Choroid plexus epithelial cell (primary cell): ENCODE measurements at regions not wholly inside any gene's neighbourhood (a gene's known extent, or its start where the extent isn't known, plus 50 kb on each side); places are given as distances from the start of the nearest gene placed in this dataset.

ENCODE experiments used
- DNase-seq: peaks from one replicate; pipeline ENCODE4 v3.0.0-alpha.2; 2010; ENCODE audit warnings: low read depth
- H3K4me3 ChIP-seq: 2 replicates; pipeline ENCODE4 v1.5.1; 2011; ENCODE audit warnings: low read depth, mild to moderate bottlenecking, control low read depth, low read length, moderate library complexity
- CTCF ChIP-seq: conservative IDR thresholded peaks from 2 replicates; pipeline ENCODE4 v1.5.1; 2011; ENCODE audit warnings: low read depth, mild to moderate bottlenecking, control low read depth, inconsistent platforms, low read length, moderate library complexity

- DNase-seq, result no peak
- H3K4me3 ChIP-seq, result no peak overlapping the region
- TF ChIP-seq CTCF, result no peak
Observed at GRCh38 chr16:85519540-85520231, 93.4 kb upstream of the GSE1 start.

GRCh38 chr16:85520853-85521521 is 92.1 kb upstream of the GSE1 start:
- no peak overlapping the region for H3K4me3 ChIP-seq
- TF ChIP-seq CTCF, result no peak
- DNase-seq, result no peak

GRCh38 chr16:85521552-85522307 is 91.4 kb upstream of the GSE1 start:
- TF ChIP-seq CTCF, result no peak
- no peak overlapping the region for H3K4me3 ChIP-seq
- DNase-seq, result no peak

- no peak overlapping the region for H3K4me3 ChIP-seq
- no peak for DNase-seq
- TF ChIP-seq CTCF, result no peak
Observed at GRCh38 chr16:85522308-85522841, 90.7 kb upstream of the GSE1 start.

- no peak for TF ChIP-seq CTCF
- H3K4me3 ChIP-seq, result no peak overlapping the region
- peak; percentile 43 for DNase-seq
Observed at GRCh38 chr16:85522842-85523601, 90.1 kb upstream of the GSE1 start.

GRCh38 chr16:85523602-85524364 is 89.3 kb upstream of the GSE1 start:
- peak; percentile 85 for DNase-seq
- no peak for TF ChIP-seq CTCF
- no peak overlapping the region for H3K4me3 ChIP-seq
